Mesothelial cell of epicardium (in vitro differentiated cells): ENCODE measurements at regions not wholly inside any gene's neighbourhood (a gene's known extent, or its start where the extent isn't known, plus 50 kb on each side); places are given as distances from the start of the nearest gene placed in this dataset.
"Not testable (repeated sequence)": the region's sequence is repeated elsewhere in the genome, so short reads cannot be mapped to it uniquely, and the experiment has no call there.

Source experiments
- DNase-seq, 2 experiments: peaks; one replicate each; pipeline ENCODE4 v3.0.0; 2021; ENCODE audit warnings: low spot score in 2 of 2; ENCODE audit not compliant: unreplicated experiment in 2 of 2
- H3K27ac Mint-ChIP-seq: 2 replicates; pipeline ENCODE4 v1.8.0; 2021; ENCODE audit warnings: mixed read lengths
- H3K27me3 Mint-ChIP-seq: 2 replicates; pipeline ENCODE4 v1.8.0; 2021; ENCODE audit warnings: low read depth, mixed read lengths
- H3K36me3 Mint-ChIP-seq: 2 replicates; pipeline ENCODE4 v1.8.0; 2021; ENCODE audit warnings: mixed read lengths
- H3K4me1 Mint-ChIP-seq: 2 replicates; pipeline ENCODE4 v1.8.0; 2021; ENCODE audit warnings: mixed read lengths
- H3K4me3 Mint-ChIP-seq: 2 replicates; pipeline ENCODE4 v1.8.0; 2021; ENCODE audit warnings: mild to moderate bottlenecking, moderate library complexity, mixed read lengths
- H3K9me3 Mint-ChIP-seq: 2 replicates; pipeline ENCODE4 v1.8.0; 2021; ENCODE audit warnings: mixed read lengths
- CTCF ChIP-seq: fragments of 200-600 bp; sonication (generic); IDR thresholded peaks from one replicate; pipeline ENCODE4 v1.5.0; 2021; ENCODE audit warnings: antibody characterized with exemption; ENCODE audit not compliant: unreplicated experiment

GRCh38 chr4:171235521-171235920 lies 577.7 kb upstream of the GALNTL6 start:
- no peak for TF ChIP-seq CTCF
- no peak overlapping the region for H3K4me3 Mint-ChIP-seq

GRCh38 chr4:171229354-171229753 lies 583.9 kb upstream of the GALNTL6 start:
- not testable (repeated sequence) for H3K27ac Mint-ChIP-seq, H3K4me3 Mint-ChIP-seq, H3K27me3 Mint-ChIP-seq, H3K4me1 Mint-ChIP-seq, H3K9me3 Mint-ChIP-seq, DNase-seq, H3K36me3 Mint-ChIP-seq

More at GRCh38 chr4:171235521-171235920, 577.7 kb upstream of the GALNTL6 start:
- no peak for DNase-seq
- Mint-ChIP-seq H3K27me3 (no peaks in the 10 kb centered on the region), H3K36me3 (no peaks in the 10 kb centered on the region), H3K27ac (peak overlapping the region; percentile 67), H3K4me1 (peaks cover 24% of the 10 kb centered on the region), H3K9me3 (no peaks in the 10 kb centered on the region)

- no peak overlapping the region for H3K27ac Mint-ChIP-seq
- TF ChIP-seq CTCF: no peak
- H3K36me3 Mint-ChIP-seq: no peaks in the 10 kb centered on the region
- peaks cover 7% of the 10 kb centered on the region for H3K4me1 Mint-ChIP-seq
- no peak for DNase-seq
- H3K4me3 Mint-ChIP-seq: no peak overlapping the region
- H3K27me3 Mint-ChIP-seq: no peaks in the 10 kb centered on the region
- H3K9me3 Mint-ChIP-seq: no peaks in the 10 kb centered on the region
Observed at GRCh38 chr4:171221181-171221580, 592.0 kb upstream of the GALNTL6 start.

GRCh38 chr4:171203425-171203824 lies 609.8 kb upstream of the GALNTL6 start:
- Mint-ChIP-seq H3K27me3 (no peaks in the 10 kb centered on the region), H3K4me3 (no peak overlapping the region), H3K4me1 (no peaks in the 10 kb centered on the region), H3K36me3 (no peaks in the 10 kb centered on the region), H3K27ac (no peak overlapping the region), H3K9me3 (peaks cover under 1% of the 10 kb centered on the region)
- no peak for TF ChIP-seq CTCF
- DNase-seq: no peak

- Mint-ChIP-seq H3K36me3 (no peaks in the 10 kb centered on the region), H3K27me3 (no peaks in the 10 kb centered on the region), H3K27ac (no peak overlapping the region), H3K4me3 (no peak overlapping the region), H3K9me3 (no peaks in the 10 kb centered on the region), H3K4me1 (no peaks in the 10 kb centered on the region)
- no peak for TF ChIP-seq CTCF
- no peak for DNase-seq
Observed at GRCh38 chr4:171202908-171203307, 610.3 kb upstream of the GALNTL6 start.

- no peak for DNase-seq
- Mint-ChIP-seq H3K4me1 (no peaks in the 10 kb centered on the region), H3K36me3 (no peaks in the 10 kb centered on the region), H3K9me3 (no peaks in the 10 kb centered on the region), H3K27me3 (no peaks in the 10 kb centered on the region), H3K27ac (no peak overlapping the region), H3K4me3 (no peak overlapping the region)
- TF ChIP-seq CTCF: no peak
Observed at GRCh38 chr4:171186700-171187099, 626.5 kb upstream of the GALNTL6 start.
